ENCODE measurements at regions not wholly inside any gene's neighbourhood (a gene's known extent, or its start where the extent isn't known, plus 50 kb on each side); places are given as distances from the start of the nearest gene placed in this dataset.

DNA sequence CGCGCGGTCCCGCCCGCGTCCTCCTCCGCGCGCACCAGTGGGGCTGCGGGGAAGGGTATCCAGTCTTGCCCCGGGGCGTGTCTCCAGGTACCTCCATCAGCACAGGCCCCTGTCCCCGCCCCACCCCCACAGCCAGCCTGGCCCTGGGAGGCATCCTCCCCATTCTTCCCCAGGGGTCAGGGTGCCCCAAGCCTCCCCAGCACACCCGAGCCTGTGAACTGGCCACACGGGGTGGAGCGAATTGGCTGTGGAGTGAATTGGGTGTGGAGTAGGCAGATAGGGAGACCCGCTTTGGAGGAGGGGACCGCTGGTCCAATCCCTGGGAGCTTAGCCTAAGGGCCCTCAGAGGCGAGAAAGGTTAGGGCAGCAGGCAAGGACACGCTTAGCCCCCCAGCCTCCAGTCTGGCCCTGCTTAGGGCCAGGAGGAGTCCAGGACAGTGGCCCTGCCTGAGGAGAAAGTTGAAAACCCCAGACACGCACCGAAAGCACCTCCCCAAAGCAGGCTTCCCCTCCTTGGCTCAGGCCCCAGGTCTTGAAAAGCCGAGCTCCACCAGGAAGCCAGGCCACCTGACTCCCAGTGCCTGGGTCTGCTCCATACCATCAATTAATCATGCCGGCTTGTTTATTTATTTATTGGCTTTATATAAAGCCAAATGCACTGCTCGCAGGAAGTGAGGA, 107.7 kb upstream of the SLC6A11 start:
- Histone ChIP-seq H3K9me3 (ENCODE audit: insufficient read depth, low read length, severe bottlenecking) (no peaks in the 10 kb centered on the region), H3K79me2 (ENCODE audit: insufficient read depth, low read length) (no peaks in the 10 kb centered on the region), H3K27me3 (ENCODE audit: insufficient read depth, low read length, poor library complexity) (no peaks in the 10 kb centered on the region), H3K4me3 (ENCODE audit: low read depth in 1 of 2, low read length in 2 of 2) (no peak overlapping the region), H4K20me1 (ENCODE audit: insufficient read depth, low read length) (peaks cover 3% of the 10 kb centered on the region; the same call in 1 of the 2 replicates), H3K4me2 (ENCODE audit: insufficient read depth, low read length) (no peak overlapping the region), H3K9ac (ENCODE audit: low read depth, low read length) (no peak overlapping the region), H3K4me1 (ENCODE audit: insufficient read depth, low read length) (no peaks in the 10 kb centered on the region), H2AFZ (ENCODE audit: low read depth, low read length) (no peak overlapping the region), H3K36me3 (ENCODE audit: insufficient read depth, low read length) (no peaks in the 10 kb centered on the region), H3K27ac (ENCODE audit: low read length) (no peak overlapping the region)
- no peak for DNase-seq
- no peak for ATAC-seq (ENCODE audit: insufficient read depth, low read depth)
- TF ChIP-seq EZH2 (IDR thresholded peaks at IDR 0.05; ENCODE audit: borderline replicate concordance, low read depth, low read length, severe bottlenecking): no peak
- no peak for TF ChIP-seq CTCF (IDR thresholded peaks at IDR 0.05; ENCODE audit: borderline replicate concordance, extremely low read depth, low read length, poor library complexity, severe bottlenecking)

- no peak for TF ChIP-seq CTCF (IDR thresholded peaks at IDR 0.05; ENCODE audit: borderline replicate concordance, extremely low read depth, low read length, poor library complexity, severe bottlenecking)
- no peak for TF ChIP-seq EZH2 (IDR thresholded peaks at IDR 0.05; ENCODE audit: borderline replicate concordance, low read depth, low read length, severe bottlenecking)
- no peak for DNase-seq
- Histone ChIP-seq H3K27ac (ENCODE audit: low read length) (no peak overlapping the region), H3K4me1 (ENCODE audit: insufficient read depth, low read length) (no peaks in the 10 kb centered on the region), H3K4me3 (ENCODE audit: low read depth in 1 of 2, low read length in 2 of 2) (no peak overlapping the region), H3K36me3 (ENCODE audit: insufficient read depth, low read length) (no peaks in the 10 kb centered on the region), H3K27me3 (ENCODE audit: insufficient read depth, low read length, poor library complexity) (no peaks in the 10 kb centered on the region), H3K4me2 (ENCODE audit: insufficient read depth, low read length) (no peak overlapping the region), H4K20me1 (ENCODE audit: insufficient read depth, low read length) (no peaks in the 10 kb centered on the region; the same call in 1 of the 2 replicates), H3K9me3 (ENCODE audit: insufficient read depth, low read length, severe bottlenecking) (peaks cover 2% of the 10 kb centered on the region), H3K9ac (ENCODE audit: low read depth, low read length) (no peak overlapping the region), H3K79me2 (ENCODE audit: insufficient read depth, low read length) (no peaks in the 10 kb centered on the region), H2AFZ (ENCODE audit: low read depth, low read length) (no peak overlapping the region)
- ATAC-seq (ENCODE audit: insufficient read depth, low read depth): no peak
Measured at GRCh38 chr3:10709110-10709781, 106.8 kb upstream of the SLC6A11 start.

GRCh38 chr3:10712121-10712520, 103.9 kb upstream of the SLC6A11 start:
- Histone ChIP-seq H4K20me1 (ENCODE audit: insufficient read depth, low read length) (no peaks in the 10 kb centered on the region; the same call in 1 of the 2 replicates), H3K9me3 (ENCODE audit: insufficient read depth, low read length, severe bottlenecking) (peaks cover 4% of the 10 kb centered on the region), H3K9ac (ENCODE audit: low read depth, low read length) (no peak overlapping the region), H3K4me3 (ENCODE audit: low read depth in 1 of 2, low read length in 2 of 2) (no peak overlapping the region), H3K4me2 (ENCODE audit: insufficient read depth, low read length) (no peak overlapping the region), H3K4me1 (ENCODE audit: insufficient read depth, low read length) (no peaks in the 10 kb centered on the region), H3K79me2 (ENCODE audit: insufficient read depth, low read length) (no peaks in the 10 kb centered on the region), H3K27me3 (ENCODE audit: insufficient read depth, low read length, poor library complexity) (no peaks in the 10 kb centered on the region), H2AFZ (ENCODE audit: low read depth, low read length) (no peak overlapping the region), H3K36me3 (ENCODE audit: insufficient read depth, low read length) (no peaks in the 10 kb centered on the region), H3K27ac (ENCODE audit: low read length) (no peak overlapping the region)
- TF ChIP-seq EZH2 (IDR thresholded peaks at IDR 0.05; ENCODE audit: borderline replicate concordance, low read depth, low read length, severe bottlenecking) (no peak), CTCF (IDR thresholded peaks at IDR 0.05; ENCODE audit: borderline replicate concordance, extremely low read depth, low read length, poor library complexity, severe bottlenecking) (no peak)
- DNase-seq (no peak), ATAC-seq (ENCODE audit: insufficient read depth, low read depth) (no peak)
